ENCODE measurements at regions not wholly inside any gene's neighbourhood (a gene's known extent, or its start where the extent isn't known, plus 50 kb on each side); places are given as distances from the start of the nearest gene placed in this dataset.

DNA sequence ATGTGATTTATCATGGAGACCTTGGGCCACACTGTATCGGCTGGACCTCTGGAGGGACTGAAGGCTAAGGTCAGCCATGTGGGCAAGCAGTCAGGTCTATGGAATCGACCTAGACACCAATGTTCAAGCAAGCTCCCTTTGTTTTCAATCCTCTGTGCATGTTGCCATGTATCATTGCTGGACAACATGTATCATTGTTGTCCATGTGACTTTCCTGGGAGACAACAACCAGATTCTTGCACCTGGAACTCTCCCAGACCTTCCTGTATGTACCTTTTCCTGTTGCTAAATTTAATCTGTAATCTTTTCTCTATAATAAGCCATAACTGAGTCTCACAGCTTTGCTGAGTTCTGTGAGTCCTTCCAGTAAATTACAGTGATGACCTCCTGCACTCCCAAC, 329.4 kb upstream of the BOD1L1 start:
- Histone ChIP-seq H2BK120ac (ENCODE audit: insufficient read depth, low read length, poor library complexity) (no peak overlapping the region), H3K9me3 (ENCODE audit: insufficient read depth, low read depth, low read length) (no peaks in the 10 kb centered on the region), H3K4me1 (ENCODE audit: control insufficient read depth in 1 of 2, insufficient read depth in 2 of 2, low read length in 2 of 2) (no peaks in the 10 kb centered on the region), H3K4me2 (ENCODE audit: low read length) (no peak overlapping the region), H3K36me3 (ENCODE audit: control insufficient read depth in 1 of 2, insufficient read depth in 2 of 2, low read length in 2 of 2) (no peaks in the 10 kb centered on the region), H3K18ac (ENCODE audit: low read length) (no peak overlapping the region), H2AK5ac (ENCODE audit: low read length) (no peak overlapping the region), H3K9ac (ENCODE audit: low read length) (no peak overlapping the region), H2BK5ac (ENCODE audit: low read depth, low read length, poor library complexity) (no peak overlapping the region), H3K79me2 (ENCODE audit: control insufficient read depth, insufficient read depth, low read length, poor library complexity) (no peaks in the 10 kb centered on the region), H4K91ac (ENCODE audit: low read depth, low read length) (no peak overlapping the region), H3K4me3 (ENCODE audit: low read depth, low read length) (no peak overlapping the region), H3K4ac (ENCODE audit: low read depth, low read length) (no peak overlapping the region), H4K8ac (ENCODE audit: low read depth, low read length) (no peak overlapping the region), H2AFZ (ENCODE audit: insufficient read depth, low read length, poor library complexity) (no peak overlapping the region), H3K27ac (ENCODE audit: low read depth, low read length) (no peak overlapping the region), H2BK12ac (ENCODE audit: low read length) (no peak overlapping the region), H3K79me1 (ENCODE audit: low read length) (no peaks in the 10 kb centered on the region), H4K12ac (ENCODE audit: low read depth, low read length) (no peak overlapping the region), H3K27me3 (ENCODE audit: insufficient read depth, low read length) (no peaks in the 10 kb centered on the region), H3K14ac (ENCODE audit: low read length) (no peak overlapping the region), H3K23ac (ENCODE audit: low read length) (no peak overlapping the region)
- DNase-seq, result no peak
- WGBS (ENCODE audit: extremely low coverage, insufficient coverage, insufficient read length), result no CpG with 5 or more reads among the region's 2 CpGs

DNA sequence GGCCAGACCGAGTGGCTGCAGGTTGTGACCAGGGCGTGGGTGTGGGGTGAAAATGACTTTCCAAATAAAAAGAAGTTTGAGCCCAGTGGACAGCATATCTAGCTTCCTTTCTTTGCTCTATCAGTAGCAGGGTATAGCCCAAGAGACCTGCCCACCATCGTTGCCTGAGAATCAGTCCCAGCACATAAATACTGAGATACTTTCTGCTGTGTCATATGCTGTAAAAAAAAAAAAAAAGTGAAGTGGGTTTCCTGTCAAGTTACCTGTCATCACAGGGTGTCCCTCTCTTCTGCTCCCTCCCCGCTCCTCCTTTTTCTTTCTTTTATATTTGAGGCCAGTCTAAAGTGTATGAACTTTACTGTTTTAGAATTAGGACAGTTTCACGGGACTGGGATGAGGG, 330.3 kb upstream of the BOD1L1 start:
- no peaks in the 10 kb centered on the region for H3K27me3 ChIP-seq (ENCODE audit: insufficient read depth, low read length)
- WGBS (ENCODE audit: extremely low coverage, insufficient coverage, insufficient read length), result no CpG with 5 or more reads among the region's 5 CpGs

GRCh38 chr4:13963601-13964000, 336.1 kb upstream of the BOD1L1 start:
- no peaks in the 10 kb centered on the region for H3K27me3 ChIP-seq (ENCODE audit: insufficient read depth, low read length)
- no peaks in the 10 kb centered on the region for H3K9me3 ChIP-seq (ENCODE audit: insufficient read depth, low read depth, low read length)
- H3K14ac ChIP-seq (ENCODE audit: low read length), result no peak overlapping the region
- no peak overlapping the region for H3K23ac ChIP-seq (ENCODE audit: low read length)
- no peak overlapping the region for H3K4me3 ChIP-seq (ENCODE audit: low read depth, low read length)
- no peak overlapping the region for H3K4me2 ChIP-seq (ENCODE audit: low read length)
- no peaks in the 10 kb centered on the region for H3K4me1 ChIP-seq (ENCODE audit: control insufficient read depth in 1 of 2, insufficient read depth in 2 of 2, low read length in 2 of 2)
- no CpG with 5 or more reads among the region's 2 CpGs for WGBS (ENCODE audit: extremely low coverage, insufficient coverage, insufficient read length)
- no peak overlapping the region for H3K4ac ChIP-seq (ENCODE audit: low read depth, low read length)
- no peak overlapping the region for H4K8ac ChIP-seq (ENCODE audit: low read depth, low read length)
- H3K18ac ChIP-seq (ENCODE audit: low read length), result no peak overlapping the region
- no peak overlapping the region for H3K9ac ChIP-seq (ENCODE audit: low read length)
- no peak overlapping the region for H3K27ac ChIP-seq (ENCODE audit: low read depth, low read length)
- no peaks in the 10 kb centered on the region for H3K36me3 ChIP-seq (ENCODE audit: control insufficient read depth in 1 of 2, insufficient read depth in 2 of 2, low read length in 2 of 2)
- no peak overlapping the region for H4K12ac ChIP-seq (ENCODE audit: low read depth, low read length)
- H3K79me1 ChIP-seq (ENCODE audit: low read length), result no peaks in the 10 kb centered on the region
- H3K79me2 ChIP-seq (ENCODE audit: control insufficient read depth, insufficient read depth, low read length, poor library complexity), result no peaks in the 10 kb centered on the region
- H2BK12ac ChIP-seq (ENCODE audit: low read length), result no peak overlapping the region
- no peak overlapping the region for H2AFZ ChIP-seq (ENCODE audit: insufficient read depth, low read length, poor library complexity)
- H2AK5ac ChIP-seq (ENCODE audit: low read length), result no peak overlapping the region
- H4K91ac ChIP-seq (ENCODE audit: low read depth, low read length), result no peak overlapping the region
- no peak for DNase-seq
- no peak overlapping the region for H2BK5ac ChIP-seq (ENCODE audit: low read depth, low read length, poor library complexity)
- H2BK120ac ChIP-seq (ENCODE audit: insufficient read depth, low read length, poor library complexity), result no peak overlapping the region

More for the DNA sequence above, 330.3 kb upstream of the BOD1L1 start:
- Histone ChIP-seq H3K36me3 (ENCODE audit: control insufficient read depth in 1 of 2, insufficient read depth in 2 of 2, low read length in 2 of 2) (no peaks in the 10 kb centered on the region), H3K18ac (ENCODE audit: low read length) (no peak overlapping the region), H3K4me2 (ENCODE audit: low read length) (no peak overlapping the region), H3K9me3 (ENCODE audit: insufficient read depth, low read depth, low read length) (no peaks in the 10 kb centered on the region), H2BK12ac (ENCODE audit: low read length) (no peak overlapping the region), H2AK5ac (ENCODE audit: low read length) (no peak overlapping the region), H3K79me2 (ENCODE audit: control insufficient read depth, insufficient read depth, low read length, poor library complexity) (no peaks in the 10 kb centered on the region), H3K4me1 (ENCODE audit: control insufficient read depth in 1 of 2, insufficient read depth in 2 of 2, low read length in 2 of 2) (no peaks in the 10 kb centered on the region), H4K12ac (ENCODE audit: low read depth, low read length) (no peak overlapping the region), H3K9ac (ENCODE audit: low read length) (no peak overlapping the region), H2BK5ac (ENCODE audit: low read depth, low read length, poor library complexity) (no peak overlapping the region), H3K27ac (ENCODE audit: low read depth, low read length) (no peak overlapping the region), H2BK120ac (ENCODE audit: insufficient read depth, low read length, poor library complexity) (no peak overlapping the region), H3K23ac (ENCODE audit: low read length) (no peak overlapping the region), H3K4ac (ENCODE audit: low read depth, low read length) (no peak overlapping the region), H4K91ac (ENCODE audit: low read depth, low read length) (no peak overlapping the region), H4K8ac (ENCODE audit: low read depth, low read length) (no peak overlapping the region), H3K14ac (ENCODE audit: low read length) (no peak overlapping the region), H3K4me3 (ENCODE audit: low read depth, low read length) (no peak overlapping the region), H2AFZ (ENCODE audit: insufficient read depth, low read length, poor library complexity) (no peak overlapping the region), H3K79me1 (ENCODE audit: low read length) (no peaks in the 10 kb centered on the region)
- no peak for DNase-seq

DNA sequence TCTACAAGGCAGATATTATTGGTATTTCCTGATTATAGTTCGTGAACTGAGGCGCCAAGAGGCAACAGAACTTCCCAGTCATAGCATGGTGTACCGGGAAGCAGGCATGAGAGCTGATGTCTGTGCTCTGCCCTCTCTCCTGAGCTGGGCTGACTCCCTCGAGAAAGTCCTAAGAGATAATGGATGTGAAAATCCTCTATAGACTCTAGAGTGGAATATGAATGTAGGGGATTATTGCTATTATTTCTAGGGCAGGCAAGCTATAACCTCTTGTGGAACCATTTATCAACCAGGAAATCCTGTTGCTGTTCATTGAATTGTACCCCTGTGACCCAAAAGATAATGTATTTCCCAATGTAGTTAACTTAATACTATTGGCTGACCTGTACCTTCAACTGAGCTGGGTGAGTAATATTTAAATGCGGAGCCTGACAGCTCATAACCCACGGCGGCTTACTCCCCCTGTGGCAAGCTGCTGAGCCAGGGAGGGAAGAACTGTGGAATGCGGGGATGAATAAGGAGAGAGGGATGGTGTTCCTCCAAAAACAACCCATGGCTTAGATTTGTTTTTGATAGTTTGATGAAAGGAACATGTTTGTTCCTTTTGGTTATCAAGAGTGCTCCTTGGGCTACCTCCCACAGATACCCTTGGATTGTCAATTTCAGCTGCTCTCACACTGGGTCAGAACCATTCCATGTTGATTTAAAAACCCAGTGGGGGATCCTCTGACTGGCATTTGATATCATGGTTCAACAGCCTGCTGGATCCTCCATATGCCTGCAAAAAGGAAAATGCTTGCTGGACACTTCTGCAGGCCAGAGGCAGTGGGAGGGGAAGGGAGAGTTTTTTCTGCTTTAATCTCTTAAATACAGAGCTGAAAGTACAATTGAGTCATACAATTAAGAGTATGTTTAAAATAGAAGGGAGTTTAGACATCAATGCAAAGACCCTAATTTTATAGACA, 339.0 kb upstream of the BOD1L1 start:
- Histone ChIP-seq H3K27me3 (ENCODE audit: insufficient read depth, low read length) (no peaks in the 10 kb centered on the region), H3K9me3 (ENCODE audit: insufficient read depth, low read depth, low read length) (no peaks in the 10 kb centered on the region), H3K4me2 (ENCODE audit: low read length) (no peak overlapping the region), H2AK5ac (ENCODE audit: low read length) (no peak overlapping the region), H4K12ac (ENCODE audit: low read depth, low read length) (no peak overlapping the region), H3K23ac (ENCODE audit: low read length) (no peak overlapping the region), H2BK12ac (ENCODE audit: low read length) (no peak overlapping the region), H3K14ac (ENCODE audit: low read length) (no peak overlapping the region), H2BK120ac (ENCODE audit: insufficient read depth, low read length, poor library complexity) (no peak overlapping the region), H3K4me3 (ENCODE audit: low read depth, low read length) (no peak overlapping the region), H2AFZ (ENCODE audit: insufficient read depth, low read length, poor library complexity) (no peak overlapping the region), H4K8ac (ENCODE audit: low read depth, low read length) (no peak overlapping the region), H2BK5ac (ENCODE audit: low read depth, low read length, poor library complexity) (no peak overlapping the region), H3K27ac (ENCODE audit: low read depth, low read length) (no peak overlapping the region), H3K36me3 (ENCODE audit: control insufficient read depth in 1 of 2, insufficient read depth in 2 of 2, low read length in 2 of 2) (no peaks in the 10 kb centered on the region), H3K18ac (ENCODE audit: low read length) (no peak overlapping the region), H3K9ac (ENCODE audit: low read length) (no peak overlapping the region), H3K79me2 (ENCODE audit: control insufficient read depth, insufficient read depth, low read length, poor library complexity) (no peaks in the 10 kb centered on the region), H3K4me1 (ENCODE audit: control insufficient read depth in 1 of 2, insufficient read depth in 2 of 2, low read length in 2 of 2) (no peaks in the 10 kb centered on the region), H4K91ac (ENCODE audit: low read depth, low read length) (no peak overlapping the region), H3K79me1 (ENCODE audit: low read length) (no peaks in the 10 kb centered on the region), H3K4ac (ENCODE audit: low read depth, low read length) (no peak overlapping the region)
- no CpG with 5 or more reads among the region's 8 CpGs for WGBS (ENCODE audit: extremely low coverage, insufficient coverage, insufficient read length)
- DNase-seq, result no peak

Measured in trophoblast cell (in vitro differentiated cells and primary cell).